ENCODE measurements at regions not wholly inside any gene's neighbourhood (a gene's known extent, or its start where the extent isn't known, plus 50 kb on each side); places are given as distances from the start of the nearest gene placed in this dataset.

- Histone ChIP-seq H3K27me3 (ENCODE audit: low read length) (no peaks in the 10 kb centered on the region), H3K4me1 (ENCODE audit: low read length) (peaks cover 5% of the 10 kb centered on the region), H3K27ac (ENCODE audit: low read length) (no peak overlapping the region), H2AFZ (ENCODE audit: low read length) (no peak overlapping the region), H3K9ac (ENCODE audit: low read length) (no peak overlapping the region), H3K9me2 (replicated peaks; ENCODE audit: insufficient read depth, low read length) (no peaks in the 10 kb centered on the region), H3K4me3 (ENCODE audit: low read length) (no peak overlapping the region), H3K4me2 (ENCODE audit: low read depth, low read length, poor library complexity, severe bottlenecking) (no peak overlapping the region), H3K9me3 (ENCODE audit: low read length) (no peaks in the 10 kb centered on the region), H4K20me1 (ENCODE audit: insufficient read depth, low read depth, low read length) (no peaks in the 10 kb centered on the region), H3K79me2 (ENCODE audit: low read length) (no peaks in the 10 kb centered on the region), H3K36me3 (ENCODE audit: insufficient read depth, low read length) (no peaks in the 10 kb centered on the region)
- DNase-seq, result peak; percentile 82
These were observed 128.0 kb downstream of the NDUFA12 start for GRCh38 chr12:94875525-94875924.

GRCh38 chr12:94874518-94875302 lies 128.8 kb downstream of the NDUFA12 start:
- no peak overlapping the region for H3K9ac ChIP-seq (ENCODE audit: low read length)
- no peak overlapping the region for H3K4me3 ChIP-seq (ENCODE audit: low read length)
- H3K27me3 ChIP-seq (ENCODE audit: low read length), result no peaks in the 10 kb centered on the region
- H3K9me3 ChIP-seq (ENCODE audit: low read length), result no peaks in the 10 kb centered on the region
- DNase-seq, result no peak
- H3K4me1 ChIP-seq (ENCODE audit: low read length), result peaks cover 5% of the 10 kb centered on the region
- H2AFZ ChIP-seq (ENCODE audit: low read length), result no peak overlapping the region
- no peaks in the 10 kb centered on the region for H4K20me1 ChIP-seq (ENCODE audit: insufficient read depth, low read depth, low read length)
- H3K4me2 ChIP-seq (ENCODE audit: low read depth, low read length, poor library complexity, severe bottlenecking), result no peak overlapping the region
- H3K79me2 ChIP-seq (ENCODE audit: low read length), result no peaks in the 10 kb centered on the region
- no peaks in the 10 kb centered on the region for H3K9me2 ChIP-seq (replicated peaks; ENCODE audit: insufficient read depth, low read length)
- H3K36me3 ChIP-seq (ENCODE audit: insufficient read depth, low read length), result no peaks in the 10 kb centered on the region
- H3K27ac ChIP-seq (ENCODE audit: low read length), result no peak overlapping the region

DNA sequence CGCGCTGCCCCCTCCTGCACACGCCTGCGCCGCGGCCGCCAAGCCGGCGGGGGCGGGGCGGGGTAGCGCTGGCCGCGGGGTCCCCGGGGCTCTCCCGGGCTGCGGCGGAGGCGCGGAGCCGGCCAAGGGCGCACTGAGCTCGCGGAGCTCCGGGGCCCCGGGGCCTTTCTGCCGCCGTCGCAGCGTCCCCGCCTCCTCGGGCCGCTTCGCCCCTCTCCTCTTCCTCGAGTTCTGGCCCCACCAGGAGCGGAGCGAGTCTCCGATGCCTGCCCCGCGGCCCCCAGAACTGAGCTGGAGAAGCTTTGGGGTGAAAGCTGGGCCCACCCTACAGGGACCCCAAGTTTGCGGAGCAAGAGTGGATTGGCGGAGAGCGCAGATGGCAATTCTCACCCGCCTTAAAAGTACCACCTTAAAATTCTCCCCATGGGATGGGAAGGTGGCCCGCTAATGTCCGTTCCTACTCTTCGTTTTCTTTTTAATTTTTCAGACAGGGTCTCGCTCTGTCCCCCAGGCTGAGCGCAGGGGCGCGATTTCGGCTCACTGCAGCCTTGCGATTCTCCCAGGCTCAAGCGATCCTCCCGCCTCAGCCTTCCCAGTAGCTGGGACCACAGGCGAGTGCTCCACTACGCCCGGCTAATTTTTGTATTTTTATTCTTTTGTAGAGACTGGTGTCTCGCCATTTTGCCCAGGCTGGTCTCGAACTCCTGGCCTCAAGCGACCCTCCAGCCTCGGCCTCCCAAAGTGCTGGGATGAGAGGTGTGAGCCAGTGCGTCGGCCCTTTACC lies 129.6 kb downstream of the NDUFA12 start:
- H3K9me3 ChIP-seq (ENCODE audit: low read length), result no peaks in the 10 kb centered on the region
- H3K4me2 ChIP-seq (ENCODE audit: low read depth, low read length, poor library complexity, severe bottlenecking), result no peak overlapping the region
- no peak overlapping the region for H3K9ac ChIP-seq (ENCODE audit: low read length)
- H3K27ac ChIP-seq (ENCODE audit: low read length), result no peak overlapping the region
- no peaks in the 10 kb centered on the region for H3K27me3 ChIP-seq (ENCODE audit: low read length)
- no peaks in the 10 kb centered on the region for H3K36me3 ChIP-seq (ENCODE audit: insufficient read depth, low read length)
- peaks cover 5% of the 10 kb centered on the region for H3K4me1 ChIP-seq (ENCODE audit: low read length)
- H3K9me2 ChIP-seq (replicated peaks; ENCODE audit: insufficient read depth, low read length), result no peaks in the 10 kb centered on the region
- no peak overlapping the region for H3K4me3 ChIP-seq (ENCODE audit: low read length)
- no peak for DNase-seq
- H4K20me1 ChIP-seq (ENCODE audit: insufficient read depth, low read depth, low read length), result no peaks in the 10 kb centered on the region
- no peak overlapping the region for H2AFZ ChIP-seq (ENCODE audit: low read length)
- no peaks in the 10 kb centered on the region for H3K79me2 ChIP-seq (ENCODE audit: low read length)

DNA sequence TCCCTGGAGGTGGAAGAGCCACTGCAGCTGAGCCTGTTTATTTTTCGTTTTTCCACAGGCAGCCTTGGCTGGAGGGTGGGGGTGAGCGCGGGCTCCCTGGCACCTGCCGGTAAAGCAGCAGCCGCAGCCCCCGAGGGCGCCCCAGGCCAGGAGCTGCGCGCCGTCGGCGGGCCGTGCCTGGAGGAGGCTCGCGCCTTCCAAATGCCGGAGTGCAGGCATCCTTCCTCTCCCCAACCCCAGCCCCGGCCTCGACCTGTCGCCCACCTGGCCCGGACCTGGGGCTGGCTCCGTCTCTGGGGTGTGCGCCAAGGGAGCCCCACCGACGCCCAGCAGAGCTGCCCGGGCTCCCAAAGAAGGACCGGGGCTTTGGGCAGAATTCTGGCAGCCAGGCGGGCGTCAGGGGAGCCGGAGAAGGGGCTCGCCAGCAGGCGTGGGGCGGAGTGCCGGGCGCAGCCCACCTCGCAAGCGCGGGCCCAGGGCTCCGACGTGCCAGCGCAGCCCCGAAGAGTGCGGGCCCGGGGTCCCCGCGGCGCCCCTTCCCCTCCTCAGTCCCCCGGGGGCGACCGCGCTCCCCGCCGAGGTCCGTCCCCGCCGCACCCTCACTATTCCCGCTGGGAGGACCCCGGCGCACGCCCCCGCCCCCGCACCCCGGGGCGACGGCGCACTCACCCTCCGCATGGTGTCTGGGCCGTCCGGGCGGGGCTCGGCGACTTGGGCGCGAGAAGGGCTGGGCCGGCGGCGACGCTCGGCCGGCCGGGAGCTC lies 130.3 kb downstream of the NDUFA12 start:
- peaks cover 5% of the 10 kb centered on the region for H3K4me1 ChIP-seq (ENCODE audit: low read length)
- H3K4me2 ChIP-seq (ENCODE audit: low read depth, low read length, poor library complexity, severe bottlenecking), result no peak overlapping the region
- H3K27me3 ChIP-seq (ENCODE audit: low read length), result no peaks in the 10 kb centered on the region
- no peak overlapping the region for H3K9ac ChIP-seq (ENCODE audit: low read length)
- H3K9me3 ChIP-seq (ENCODE audit: low read length), result no peaks in the 10 kb centered on the region
- H3K79me2 ChIP-seq (ENCODE audit: low read length), result no peaks in the 10 kb centered on the region
- no peaks in the 10 kb centered on the region for H3K36me3 ChIP-seq (ENCODE audit: insufficient read depth, low read length)
- no peaks in the 10 kb centered on the region for H3K9me2 ChIP-seq (replicated peaks; ENCODE audit: insufficient read depth, low read length)
- H3K27ac ChIP-seq (ENCODE audit: low read length), result no peak overlapping the region
- no peak overlapping the region for H2AFZ ChIP-seq (ENCODE audit: low read length)
- no peaks in the 10 kb centered on the region for H4K20me1 ChIP-seq (ENCODE audit: insufficient read depth, low read depth, low read length)
- DNase-seq, result no peak
- no peak overlapping the region for H3K4me3 ChIP-seq (ENCODE audit: low read length)

GRCh38 chr12:94872671-94872970 lies 130.9 kb downstream of the NDUFA12 start:
- Histone ChIP-seq H4K20me1 (ENCODE audit: insufficient read depth, low read depth, low read length) (no peaks in the 10 kb centered on the region), H2AFZ (ENCODE audit: low read length) (no peak overlapping the region), H3K9me3 (ENCODE audit: low read length) (no peaks in the 10 kb centered on the region), H3K4me3 (ENCODE audit: low read length) (no peak overlapping the region), H3K79me2 (ENCODE audit: low read length) (no peaks in the 10 kb centered on the region), H3K4me1 (ENCODE audit: low read length) (peaks cover 5% of the 10 kb centered on the region), H3K36me3 (ENCODE audit: insufficient read depth, low read length) (no peaks in the 10 kb centered on the region), H3K27me3 (ENCODE audit: low read length) (no peaks in the 10 kb centered on the region), H3K9ac (ENCODE audit: low read length) (no peak overlapping the region), H3K9me2 (replicated peaks; ENCODE audit: insufficient read depth, low read length) (no peaks in the 10 kb centered on the region), H3K27ac (ENCODE audit: low read length) (no peak overlapping the region), H3K4me2 (ENCODE audit: low read depth, low read length, poor library complexity, severe bottlenecking) (no peak overlapping the region)
- DNase-seq, result no peak

DNA sequence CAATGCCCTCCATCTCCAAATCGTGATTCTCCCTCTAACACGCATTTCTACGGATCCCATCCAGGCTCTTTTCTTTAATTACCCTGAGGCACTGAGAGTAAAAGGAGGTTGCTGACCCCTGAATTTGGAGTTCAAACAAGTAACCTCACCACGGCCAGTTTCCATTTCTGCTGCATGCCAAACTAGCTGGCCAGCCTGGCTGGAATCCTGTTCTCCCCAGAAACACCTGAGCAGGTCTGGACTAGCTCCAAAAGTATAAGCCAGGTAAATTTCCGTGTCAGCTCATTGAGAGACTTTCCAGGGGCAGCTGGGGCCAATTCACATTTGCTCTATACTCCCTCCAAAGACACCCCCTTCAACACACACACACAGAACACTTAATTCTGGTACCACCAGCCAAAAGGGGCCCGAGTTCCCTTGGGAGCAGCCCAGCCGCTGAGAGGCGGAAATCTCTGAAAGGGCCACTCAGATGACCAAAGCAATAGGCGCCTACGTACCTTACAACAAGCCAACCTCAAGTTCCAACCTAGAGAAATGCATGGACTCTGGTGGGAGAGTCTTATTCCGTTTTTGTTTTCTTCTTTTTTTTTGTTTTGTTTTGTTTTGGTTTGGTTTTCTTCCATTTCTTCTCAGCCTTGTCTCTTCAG lies 131.4 kb downstream of the NDUFA12 start:
- DNase-seq, result no peak
- H3K36me3 ChIP-seq (ENCODE audit: insufficient read depth, low read length), result no peaks in the 10 kb centered on the region
- H3K9ac ChIP-seq (ENCODE audit: low read length), result no peak overlapping the region
- no peaks in the 10 kb centered on the region for H3K79me2 ChIP-seq (ENCODE audit: low read length)
- no peak overlapping the region for H3K4me3 ChIP-seq (ENCODE audit: low read length)
- H3K9me2 ChIP-seq (replicated peaks; ENCODE audit: insufficient read depth, low read length), result no peaks in the 10 kb centered on the region
- H3K4me1 ChIP-seq (ENCODE audit: low read length), result peaks cover 5% of the 10 kb centered on the region
- no peaks in the 10 kb centered on the region for H3K27me3 ChIP-seq (ENCODE audit: low read length)
- no peaks in the 10 kb centered on the region for H4K20me1 ChIP-seq (ENCODE audit: insufficient read depth, low read depth, low read length)
- H2AFZ ChIP-seq (ENCODE audit: low read length), result no peak overlapping the region
- H3K4me2 ChIP-seq (ENCODE audit: low read depth, low read length, poor library complexity, severe bottlenecking), result no peak overlapping the region
- H3K9me3 ChIP-seq (ENCODE audit: low read length), result no peaks in the 10 kb centered on the region
- no peak overlapping the region for H3K27ac ChIP-seq (ENCODE audit: low read length)

DNA sequence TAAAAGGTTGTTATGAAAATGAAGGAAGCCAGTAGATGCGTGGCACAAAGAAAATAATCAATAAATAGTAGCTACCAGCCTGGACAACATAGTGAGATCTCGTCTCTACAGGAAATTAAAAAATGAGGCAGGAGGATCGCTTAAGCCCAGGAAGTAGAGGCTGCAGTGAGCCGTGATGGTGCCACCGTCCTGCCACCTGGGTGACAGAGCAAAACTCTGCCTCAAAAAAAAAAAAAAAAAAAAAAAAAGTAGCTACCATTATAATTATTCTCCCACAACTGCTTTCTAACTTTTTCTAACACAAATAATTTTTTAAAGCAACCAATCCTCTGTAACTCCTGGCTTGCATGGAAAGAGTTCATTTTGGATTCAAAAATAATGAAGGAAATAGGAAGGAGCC lies 133.0 kb downstream of the NDUFA12 start:
- Histone ChIP-seq H3K27ac (ENCODE audit: low read length) (no peak overlapping the region), H3K9me3 (ENCODE audit: low read length) (no peaks in the 10 kb centered on the region), H3K27me3 (ENCODE audit: low read length) (no peaks in the 10 kb centered on the region), H3K9me2 (replicated peaks; ENCODE audit: insufficient read depth, low read length) (no peaks in the 10 kb centered on the region), H4K20me1 (ENCODE audit: insufficient read depth, low read depth, low read length) (no peaks in the 10 kb centered on the region), H3K4me3 (ENCODE audit: low read length) (no peak overlapping the region), H3K79me2 (ENCODE audit: low read length) (no peaks in the 10 kb centered on the region), H2AFZ (ENCODE audit: low read length) (peak overlapping the region; percentile 41; the same call in 1 of the 2 replicates), H3K36me3 (ENCODE audit: insufficient read depth, low read length) (no peaks in the 10 kb centered on the region), H3K4me1 (ENCODE audit: low read length) (peaks cover 5% of the 10 kb centered on the region), H3K9ac (ENCODE audit: low read length) (no peak overlapping the region), H3K4me2 (ENCODE audit: low read depth, low read length, poor library complexity, severe bottlenecking) (no peak overlapping the region)
- DNase-seq, result no peak

- H3K27me3 ChIP-seq (ENCODE audit: low read length), result no peaks in the 10 kb centered on the region
- H3K36me3 ChIP-seq (ENCODE audit: insufficient read depth, low read length), result no peaks in the 10 kb centered on the region
- peaks cover 5% of the 10 kb centered on the region for H3K4me1 ChIP-seq (ENCODE audit: low read length)
- H2AFZ ChIP-seq (ENCODE audit: low read length), result no peak overlapping the region
- no peaks in the 10 kb centered on the region for H3K9me3 ChIP-seq (ENCODE audit: low read length)
- no peak overlapping the region for H3K27ac ChIP-seq (ENCODE audit: low read length)
- no peaks in the 10 kb centered on the region for H3K9me2 ChIP-seq (replicated peaks; ENCODE audit: insufficient read depth, low read length)
- H3K4me3 ChIP-seq (ENCODE audit: low read length), result no peak overlapping the region
- no peaks in the 10 kb centered on the region for H4K20me1 ChIP-seq (ENCODE audit: insufficient read depth, low read depth, low read length)
- no peak for DNase-seq
- H3K79me2 ChIP-seq (ENCODE audit: low read length), result no peaks in the 10 kb centered on the region
- no peak overlapping the region for H3K9ac ChIP-seq (ENCODE audit: low read length)
- no peak overlapping the region for H3K4me2 ChIP-seq (ENCODE audit: low read depth, low read length, poor library complexity, severe bottlenecking)
These were observed 135.3 kb downstream of the NDUFA12 start for GRCh38 chr12:94868161-94868560.
